ENCODE measurements at regions not wholly inside any gene's neighbourhood (a gene's known extent, or its start where the extent isn't known, plus 50 kb on each side); places are given as distances from the start of the nearest gene placed in this dataset.

DNA sequence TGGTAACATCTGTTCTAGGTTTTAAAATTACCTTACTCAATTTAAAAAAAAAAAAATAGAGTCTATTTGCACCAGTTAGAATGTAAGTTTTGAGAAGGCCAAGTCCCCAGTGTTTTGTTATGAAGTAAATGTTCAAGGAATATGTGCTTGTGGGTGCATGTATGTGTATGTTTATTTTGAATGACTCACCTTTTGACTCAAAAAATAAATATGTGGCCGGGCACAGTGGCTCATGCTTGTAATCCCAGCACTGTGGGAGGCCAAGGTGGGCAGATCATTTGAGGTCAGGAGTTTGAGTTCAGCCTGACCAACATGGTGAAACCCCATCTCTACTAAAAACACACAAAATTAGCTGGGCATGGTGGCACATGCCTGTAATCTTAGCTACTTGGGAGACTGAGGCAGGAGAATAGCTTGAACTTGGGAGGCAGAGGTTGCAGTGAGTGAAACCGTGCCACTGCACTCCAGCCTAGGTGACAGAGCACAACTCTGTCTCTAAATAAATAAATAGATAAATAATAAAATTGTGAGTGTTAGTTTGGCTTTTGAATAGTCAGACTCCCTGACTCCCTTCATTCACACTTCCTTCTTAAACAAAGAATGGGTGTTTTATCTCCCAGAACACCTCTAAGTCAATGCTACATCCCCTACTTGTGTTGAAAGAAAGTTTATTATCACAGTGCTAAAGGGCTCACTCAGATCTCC, 511.3 kb upstream of the PCDH7 start:
- TF ChIP-seq POLR2A (IDR thresholded peaks at IDR 0.05; ENCODE audit: low read depth, low read length) (no peak), POLR2AphosphoS5 (IDR thresholded peaks at IDR 0.05; ENCODE audit: low read depth, low read length) (no peak)
